OCI-LY7 (cell line): ENCODE measurements at regions not wholly inside any gene's neighbourhood (a gene's known extent, or its start where the extent isn't known, plus 50 kb on each side); places are given as distances from the start of the nearest gene placed in this dataset.

ENCODE experiments used
- BruUV-seq: library from RNA; stranded (reverse); fragments of 400-500 nt; replicated peaks from 2 replicates; lab custom pipeline; 2021; lab: Mats Ljungman, UMichigan
- CTCF ChIA-PET: fragments of 300-600 bp; sonication (Branson Sonifier 250); formaldehyde crosslinking; loops from one replicate; lab custom pipeline; 2022; ENCODE audit warnings: antibody characterized with exemption; ENCODE audit not compliant: unreplicated experiment; lab: Charles Lee
- POLR2A ChIA-PET: fragments of 300-600 bp; sonication (Branson Sonifier 250); formaldehyde crosslinking; loops from one replicate; lab custom pipeline; 2022; ENCODE audit warnings: antibody characterized with exemption; lab: Charles Lee
- DNase-seq: peaks from one replicate; pipeline ENCODE4 v3.0.0-alpha.2; 2015; ENCODE audit warnings: low spot score
- H2AFZ ChIP-seq: fragments of 200-600 bp; sonication (generic), shearing (Covaris generic); 2 replicates; pipeline ENCODE4 v1.6.1; 2014; ENCODE audit warnings: mild to moderate bottlenecking, antibody characterized with exemption, low read length, moderate library complexity
- H3K27ac ChIP-seq: fragments of 200-600 bp; sonication (generic); 2 replicates; pipeline ENCODE4 v1.5.1; 2014; ENCODE audit warnings: mixed run types, low read depth, mild to moderate bottlenecking, moderate library complexity, low read length, inconsistent platforms; ENCODE audit not compliant: poor library complexity, severe bottlenecking
- H3K36me3 ChIP-seq: fragments of 200-600 bp; sonication (generic); 2 replicates; pipeline ENCODE4 v1.6.1; 2014; ENCODE audit warnings: mild to moderate bottlenecking, antibody characterized with exemption, low read length, moderate library complexity, mixed read lengths; ENCODE audit not compliant: insufficient read depth
- H3K4me1 ChIP-seq: fragments of 200-600 bp; sonication (generic); 2 replicates; pipeline ENCODE4 v1.5.1; 2014; ENCODE audit warnings: mild to moderate bottlenecking, low read length; ENCODE audit not compliant: insufficient read depth, poor library complexity, severe bottlenecking
- H3K4me2 ChIP-seq: fragments of 200-600 bp; sonication (generic); 2 replicates; pipeline ENCODE4 v1.6.1; 2014; ENCODE audit warnings: mild to moderate bottlenecking, low read length
- H3K4me3 ChIP-seq: fragments of 200-600 bp; sonication (generic); 2 replicates; pipeline ENCODE4 v1.5.1; 2014; ENCODE audit warnings: mild to moderate bottlenecking, low read depth, low read length; ENCODE audit not compliant: poor library complexity, severe bottlenecking
- H3K79me2 ChIP-seq: fragments of 200-600 bp; sonication (generic); 2 replicates; pipeline ENCODE4 v1.6.1; 2016; ENCODE audit warnings: low read depth, mild to moderate bottlenecking, low read length, moderate library complexity, mixed read lengths; ENCODE audit not compliant: insufficient read depth
- H3K9me2 ChIP-seq: fragments of 200-600 bp; sonication (generic); 2 replicates; pipeline ENCODE4 v1.6.1; 2016; ENCODE audit warnings: mild to moderate bottlenecking, low read length, mixed read lengths; ENCODE audit not compliant: insufficient read depth
- H3K9me3 ChIP-seq: fragments of 200-600 bp; sonication (generic); 2 replicates; pipeline ENCODE4 v1.6.1; 2014; ENCODE audit warnings: mild to moderate bottlenecking, mixed run types, low read length, mixed read lengths
- H4K20me1 ChIP-seq: fragments of 200-600 bp; sonication (generic); 2 replicates; pipeline ENCODE4 v1.6.1; 2014; ENCODE audit warnings: mild to moderate bottlenecking, antibody characterized with exemption, low read length, moderate library complexity, mixed read lengths; ENCODE audit not compliant: insufficient read depth
- EZH2phosphoT487 ChIP-seq: fragments of 200-600 bp; sonication (generic); IDR thresholded peaks from 2 replicates; pipeline ENCODE4 v1.6.1; 2018; ENCODE audit warnings: low read depth, borderline replicate concordance, mild to moderate bottlenecking, mixed run types, antibody characterized with exemption, low read length, moderate library complexity, mixed read lengths
- intact Hi-C: fragments of 100-400 bp; cut with micrococcal nuclease; formaldehyde crosslinking; loops from one replicate; pipeline ENCODE4 v1.10.0; 2022; ENCODE audit not compliant: unreplicated experiment
- TF ChIP-seq, protein P1 (sequence below): fragments of 200-600 bp; sonication (generic); conservative IDR thresholded peaks from 2 replicates; pipeline ENCODE4 v1.5.1; 2014; ENCODE audit warnings: mild to moderate bottlenecking, antibody characterized with exemption, low read length, moderate library complexity, mixed read lengths

DNA sequence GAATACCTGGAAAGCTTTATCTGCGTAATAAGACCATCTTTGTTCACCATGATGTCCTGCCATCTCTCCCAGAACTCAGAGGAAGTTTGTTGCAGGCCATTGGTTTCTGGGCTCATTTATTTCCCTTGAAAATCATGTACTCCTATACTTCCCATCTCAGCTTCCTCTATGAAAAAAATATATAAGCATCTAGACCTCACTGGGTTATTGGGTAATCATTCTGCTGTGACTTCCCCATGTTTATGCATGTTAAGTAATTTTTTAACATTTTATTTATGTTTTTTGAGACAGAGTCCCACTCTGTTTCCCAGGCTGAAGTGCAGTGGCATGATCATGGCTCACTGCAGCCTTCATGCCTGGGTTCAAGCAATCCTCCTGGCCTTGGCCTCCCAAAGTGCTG is 184.5 kb downstream of the ZPLD1 start:
- no peaks in the 10 kb centered on the region for H3K4me1 ChIP-seq
- H3K4me3 ChIP-seq = no peak overlapping the region
- no peaks in the 10 kb centered on the region for H3K9me3 ChIP-seq
- BruUV-seq = no TSS peak
- no peaks in the 10 kb centered on the region for H3K36me3 ChIP-seq
- ChIA-PET POLR2A (interaction anchor here (0.6 kb wide), 2 partner anchors 98 to 1222 kb away, joined by 3 read pairs; no protein-coding TSS in a partner anchor), CTCF (no interaction called here)
- intact Hi-C loops = no loop called here
- H3K27ac ChIP-seq = no peak overlapping the region
- no peaks in the 10 kb centered on the region for H4K20me1 ChIP-seq
- DNase-seq = no peak
- H3K79me2 ChIP-seq = no peaks in the 10 kb centered on the region
- no peak for TF ChIP-seq EZH2phosphoT487
- TF ChIP-seq, protein P1, sequence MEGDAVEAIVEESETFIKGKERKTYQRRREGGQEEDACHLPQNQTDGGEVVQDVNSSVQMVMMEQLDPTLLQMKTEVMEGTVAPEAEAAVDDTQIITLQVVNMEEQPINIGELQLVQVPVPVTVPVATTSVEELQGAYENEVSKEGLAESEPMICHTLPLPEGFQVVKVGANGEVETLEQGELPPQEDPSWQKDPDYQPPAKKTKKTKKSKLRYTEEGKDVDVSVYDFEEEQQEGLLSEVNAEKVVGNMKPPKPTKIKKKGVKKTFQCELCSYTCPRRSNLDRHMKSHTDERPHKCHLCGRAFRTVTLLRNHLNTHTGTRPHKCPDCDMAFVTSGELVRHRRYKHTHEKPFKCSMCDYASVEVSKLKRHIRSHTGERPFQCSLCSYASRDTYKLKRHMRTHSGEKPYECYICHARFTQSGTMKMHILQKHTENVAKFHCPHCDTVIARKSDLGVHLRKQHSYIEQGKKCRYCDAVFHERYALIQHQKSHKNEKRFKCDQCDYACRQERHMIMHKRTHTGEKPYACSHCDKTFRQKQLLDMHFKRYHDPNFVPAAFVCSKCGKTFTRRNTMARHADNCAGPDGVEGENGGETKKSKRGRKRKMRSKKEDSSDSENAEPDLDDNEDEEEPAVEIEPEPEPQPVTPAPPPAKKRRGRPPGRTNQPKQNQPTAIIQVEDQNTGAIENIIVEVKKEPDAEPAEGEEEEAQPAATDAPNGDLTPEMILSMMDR = no peak
- no peak overlapping the region for H2AFZ ChIP-seq
- no peak overlapping the region for H3K4me2 ChIP-seq
- no peaks in the 10 kb centered on the region for H3K9me2 ChIP-seq

DNA sequence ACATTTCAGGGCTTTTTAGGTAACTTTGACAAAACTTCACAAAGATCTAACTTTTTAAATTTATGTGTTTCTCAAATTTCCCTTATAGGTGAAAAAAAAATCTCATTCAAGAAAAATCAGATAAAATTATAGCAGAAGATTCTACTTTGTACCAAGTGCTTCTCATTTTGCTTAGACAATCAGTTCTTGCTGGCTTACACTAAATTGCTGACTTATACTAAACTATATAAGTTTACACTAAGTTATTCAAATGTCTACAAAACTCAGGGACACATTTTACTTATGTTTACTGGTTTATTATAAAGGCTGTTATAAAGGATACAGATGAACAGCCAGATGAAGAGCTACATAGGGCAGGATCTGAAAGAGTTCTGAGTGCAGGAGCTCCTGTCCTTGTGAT is 195.1 kb downstream of the ZPLD1 start:
- POLR2A ChIA-PET = no interaction called here
- DNase-seq = no peak
- TF ChIP-seq, protein P1 = no peak
- no TSS peak for BruUV-seq
- Histone ChIP-seq H3K27ac (no peak overlapping the region), H3K4me2 (no peak overlapping the region), H3K36me3 (no peaks in the 10 kb centered on the region), H3K4me3 (no peak overlapping the region), H3K79me2 (no peaks in the 10 kb centered on the region), H3K9me3 (no peaks in the 10 kb centered on the region), H2AFZ (no peak overlapping the region), H4K20me1 (no peaks in the 10 kb centered on the region), H3K4me1 (no peaks in the 10 kb centered on the region), H3K9me2 (no peaks in the 10 kb centered on the region)
- CTCF ChIA-PET = no interaction called here
- intact Hi-C loops = no loop called here

DNA sequence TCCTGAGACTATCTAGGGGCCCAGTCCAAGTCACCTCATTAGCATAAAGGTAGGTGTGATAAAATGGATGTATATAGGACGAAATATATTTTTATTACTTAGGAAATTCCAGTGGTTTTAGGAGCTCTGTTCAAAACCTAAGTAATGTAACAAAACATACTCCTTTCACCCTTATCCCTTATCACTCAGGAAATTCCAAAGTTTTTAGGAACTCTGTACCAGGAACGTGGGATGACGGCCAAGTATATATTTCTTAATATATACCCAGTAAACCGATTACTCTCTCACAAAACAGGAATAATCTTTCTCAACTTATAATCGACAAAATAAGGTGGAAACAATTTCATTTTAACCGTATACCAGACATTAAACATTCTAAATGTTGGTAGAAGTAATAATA is 195.7 kb downstream of the ZPLD1 start:
- intact Hi-C loops = no loop called here
- H3K4me1 ChIP-seq = no peaks in the 10 kb centered on the region
- no peak overlapping the region for H3K4me2 ChIP-seq
- no peak overlapping the region for H3K27ac ChIP-seq
- no peak for DNase-seq
- no peak overlapping the region for H2AFZ ChIP-seq
- ChIA-PET POLR2A (no interaction called here), CTCF (no interaction called here)
- no peaks in the 10 kb centered on the region for H3K79me2 ChIP-seq
- H3K9me2 ChIP-seq = no peaks in the 10 kb centered on the region
- no peaks in the 10 kb centered on the region for H3K36me3 ChIP-seq
- H3K9me3 ChIP-seq = no peaks in the 10 kb centered on the region
- H3K4me3 ChIP-seq = no peak overlapping the region
- TF ChIP-seq EZH2phosphoT487 = no peak
- TF ChIP-seq, protein P1 = no peak
- no peaks in the 10 kb centered on the region for H4K20me1 ChIP-seq
- no TSS peak for BruUV-seq
